GM21360 (cell line): ENCODE measurements at regions not wholly inside any gene's neighbourhood (a gene's known extent, or its start where the extent isn't known, plus 50 kb on each side); places are given as distances from the start of the nearest gene placed in this dataset.

Source experiments
- ATAC-seq: cut with Tn5 transposase; IDR thresholded peaks from one replicate; pipeline ENCODE4 v1.9.1; 2021; ENCODE audit warnings: mild to moderate bottlenecking, moderate library complexity; ENCODE audit not compliant: unreplicated experiment

DNA sequence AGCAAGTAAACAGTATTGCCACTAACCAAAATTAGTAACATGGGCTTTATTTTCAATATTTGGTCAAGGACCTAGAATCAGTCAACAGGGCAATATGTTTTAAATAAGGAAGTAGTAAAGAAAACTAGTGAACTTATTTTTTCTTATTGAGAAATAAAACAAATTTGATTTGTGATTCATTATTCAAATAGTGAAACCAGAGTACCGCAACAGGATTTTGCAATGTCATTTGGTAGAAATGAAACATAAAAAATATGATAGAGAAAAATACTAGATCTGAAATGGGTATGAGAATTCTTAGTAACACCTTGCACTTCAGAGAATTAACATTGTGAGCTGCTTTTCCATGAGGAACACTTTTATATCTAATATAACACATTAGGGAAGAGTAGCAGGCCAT, 291.8 kb upstream of the GBE1 start:
- ATAC-seq, result no peak

DNA sequence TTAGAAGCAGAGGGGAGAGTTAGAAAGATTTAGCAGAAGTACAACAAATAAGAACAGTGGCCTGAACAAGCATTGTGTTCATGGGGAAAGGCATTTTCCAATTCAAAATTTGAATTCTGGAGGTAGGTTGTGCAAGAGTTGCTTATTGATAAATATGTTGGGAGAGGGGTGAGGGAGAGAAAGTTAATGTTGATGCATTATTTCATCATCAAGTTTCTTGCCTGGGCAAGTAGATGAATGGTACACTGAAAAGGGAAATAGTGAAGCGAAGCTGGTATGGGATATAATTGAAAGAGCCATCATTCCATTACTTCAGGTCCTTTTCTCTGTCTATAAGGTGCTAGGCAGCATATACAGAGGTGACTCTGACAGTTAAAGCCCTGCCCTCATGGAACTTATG, 288.9 kb upstream of the GBE1 start:
- ATAC-seq, result no peak

DNA sequence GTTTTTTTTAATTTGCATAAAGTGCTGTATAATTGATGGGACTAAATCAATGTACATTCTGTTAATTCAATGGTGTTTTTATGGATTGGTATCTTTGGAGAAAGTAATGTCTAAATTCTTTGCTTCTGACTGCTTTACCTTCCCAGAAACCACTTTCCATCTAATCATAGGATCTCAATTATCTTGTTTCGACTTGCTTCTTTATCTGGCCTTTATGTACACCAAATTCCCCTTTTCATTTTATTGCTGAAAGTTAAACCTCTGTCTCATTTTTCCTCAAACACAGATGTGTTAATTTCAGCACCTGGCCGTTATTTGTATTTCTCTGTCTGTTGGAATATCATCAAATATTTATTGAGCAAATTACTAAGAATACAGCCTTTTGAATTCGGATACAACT, 287.3 kb upstream of the GBE1 start:
- ATAC-seq, result no peak

DNA sequence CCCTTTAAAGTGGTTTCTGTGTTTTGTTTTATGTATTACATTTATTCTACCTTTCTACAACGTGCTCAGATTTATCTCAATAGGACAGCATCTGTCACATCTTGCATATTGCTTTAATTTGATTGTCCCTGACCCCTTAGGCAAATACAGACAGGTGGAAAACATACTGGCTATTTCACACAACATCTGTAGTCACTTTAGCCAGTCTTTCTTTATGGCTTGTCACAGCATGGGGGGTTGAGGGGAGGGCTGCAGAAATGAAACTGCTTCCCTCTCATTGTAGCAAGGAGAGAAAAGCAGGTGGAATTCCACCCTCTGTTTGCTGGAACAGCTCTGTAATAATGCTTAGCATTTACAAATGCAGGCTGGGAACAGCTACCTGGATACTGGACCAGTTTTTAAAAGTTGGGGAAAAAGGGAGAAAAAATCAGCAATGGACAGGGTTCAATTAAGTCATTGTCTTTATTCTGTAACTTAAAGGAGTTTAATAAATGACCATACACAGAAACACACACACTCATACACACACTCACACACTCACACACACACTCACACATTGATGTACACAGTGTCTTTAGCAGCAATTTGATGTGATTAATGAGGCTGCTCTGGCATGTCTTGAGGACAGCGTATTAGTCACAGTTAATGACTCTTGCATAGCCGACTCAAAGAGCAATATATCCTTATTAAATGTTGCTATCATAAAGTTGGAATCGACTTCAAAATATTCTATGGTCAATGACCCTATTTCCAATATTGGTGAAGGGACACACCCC, 283.7 kb upstream of the GBE1 start:
- no peak for ATAC-seq

DNA sequence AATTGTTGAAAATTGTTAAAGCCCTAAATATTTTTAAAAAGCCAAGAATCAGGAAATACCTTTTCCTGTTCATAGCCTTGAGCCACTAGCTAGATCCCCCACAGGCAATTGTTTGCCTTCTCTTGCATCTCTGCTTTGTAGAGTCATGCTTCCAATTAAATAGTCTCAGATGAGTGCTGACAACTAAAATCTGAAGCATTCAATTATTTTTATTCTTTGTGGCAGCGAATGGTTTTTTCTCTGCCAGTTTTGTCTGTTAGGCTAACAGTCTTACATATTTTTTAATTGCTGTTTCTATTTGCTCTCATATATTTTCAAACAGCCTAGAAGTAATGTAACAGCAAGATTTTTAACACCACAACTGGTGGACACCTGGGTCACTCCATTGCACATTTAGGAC, 277.1 kb upstream of the GBE1 start:
- no peak for ATAC-seq

DNA sequence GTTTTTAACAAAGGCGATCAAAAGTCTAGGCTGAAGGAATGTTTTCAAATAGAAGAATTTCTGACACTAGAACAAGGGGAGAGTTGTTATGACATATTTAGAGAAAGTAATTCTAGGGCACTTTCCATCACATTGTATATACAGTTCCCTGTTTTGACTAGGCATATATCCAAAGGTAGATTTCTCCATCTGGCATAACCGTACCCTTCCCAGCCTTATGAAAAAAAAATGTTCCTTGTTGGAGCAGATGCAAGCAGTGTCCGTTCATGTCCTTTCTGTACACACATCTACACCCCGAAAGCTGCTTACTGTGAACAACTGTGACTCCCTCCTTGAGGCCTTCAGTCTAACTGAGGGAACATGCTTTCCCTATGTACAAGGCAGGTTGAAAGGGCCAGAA, 271.7 kb upstream of the GBE1 start:
- no peak for ATAC-seq

DNA sequence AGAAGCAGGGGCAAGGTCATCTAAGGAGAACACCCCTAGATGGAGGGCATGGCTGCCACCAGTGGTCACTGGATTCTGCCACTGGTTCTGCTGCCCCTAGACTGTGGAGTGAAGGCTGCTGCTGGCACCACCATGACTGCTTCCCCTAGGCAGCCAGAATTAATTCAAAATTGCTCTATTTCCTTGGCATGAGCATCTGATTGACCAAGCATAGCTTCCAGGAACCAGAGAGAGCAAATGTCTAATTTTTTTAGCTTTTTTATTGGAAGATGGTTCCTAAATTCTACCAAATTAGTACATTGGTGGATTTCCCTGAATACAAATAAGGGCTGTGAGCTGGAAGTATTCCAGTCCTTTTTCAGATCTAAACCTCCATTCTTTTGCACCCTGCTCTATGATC, 270.2 kb upstream of the GBE1 start:
- no peak for ATAC-seq

DNA sequence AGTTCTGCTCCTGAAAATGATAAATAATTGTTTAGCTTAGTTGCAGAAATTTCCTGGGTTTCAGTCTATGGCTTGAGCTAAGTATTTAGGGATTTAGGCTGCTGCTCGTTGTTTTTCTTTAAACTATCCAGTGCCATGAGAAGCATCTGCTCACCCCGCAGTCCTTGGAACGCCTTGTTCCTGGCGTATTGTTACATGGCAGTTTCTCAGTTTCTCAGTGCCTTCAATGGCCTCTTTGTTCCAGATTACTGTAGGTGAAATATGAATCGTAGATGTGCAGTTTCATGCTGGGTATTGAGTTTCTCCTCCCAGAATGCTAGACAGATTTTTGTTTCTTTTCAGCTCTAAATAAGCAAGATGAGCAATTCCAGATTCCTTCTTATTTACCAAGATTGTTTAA, 269.5 kb upstream of the GBE1 start:
- no peak for ATAC-seq

DNA sequence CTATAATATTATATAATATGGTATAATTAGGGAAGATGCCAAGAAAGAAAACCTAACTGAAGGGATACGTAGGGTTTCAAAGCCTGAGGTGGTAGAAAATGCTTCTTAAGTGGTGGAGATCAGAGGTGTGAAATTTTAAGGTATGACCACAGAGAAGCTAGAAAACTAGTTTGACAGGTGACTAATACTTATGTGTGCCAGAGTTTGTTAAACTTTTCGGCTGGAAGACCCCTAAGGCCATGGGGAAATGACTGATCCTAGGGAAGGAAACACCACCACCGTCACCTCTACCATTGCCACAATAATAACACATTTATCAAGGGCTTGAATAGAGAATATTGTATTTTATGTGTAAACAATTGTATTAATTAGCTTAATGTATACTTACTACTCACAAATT, 261.4 kb upstream of the GBE1 start:
- ATAC-seq, result no peak

DNA sequence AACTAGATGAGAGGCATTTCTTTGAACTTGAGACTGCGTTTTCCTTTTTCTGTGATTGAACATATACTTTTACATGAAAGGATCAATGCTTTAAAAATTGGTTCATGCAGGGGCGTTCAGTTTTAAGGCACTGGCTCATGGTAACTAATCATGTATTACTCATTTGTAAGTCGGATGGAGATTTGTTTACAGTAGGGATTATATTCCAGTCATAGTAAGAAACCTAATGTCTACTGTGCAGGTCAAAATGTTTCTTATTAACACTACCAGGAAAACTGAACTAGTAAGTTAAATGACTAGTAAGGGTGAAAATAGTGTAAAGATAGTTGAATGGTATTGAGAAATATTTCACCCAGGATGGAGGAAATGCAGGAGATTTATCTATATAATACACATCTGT, 258.8 kb upstream of the GBE1 start:
- ATAC-seq, result no peak

DNA sequence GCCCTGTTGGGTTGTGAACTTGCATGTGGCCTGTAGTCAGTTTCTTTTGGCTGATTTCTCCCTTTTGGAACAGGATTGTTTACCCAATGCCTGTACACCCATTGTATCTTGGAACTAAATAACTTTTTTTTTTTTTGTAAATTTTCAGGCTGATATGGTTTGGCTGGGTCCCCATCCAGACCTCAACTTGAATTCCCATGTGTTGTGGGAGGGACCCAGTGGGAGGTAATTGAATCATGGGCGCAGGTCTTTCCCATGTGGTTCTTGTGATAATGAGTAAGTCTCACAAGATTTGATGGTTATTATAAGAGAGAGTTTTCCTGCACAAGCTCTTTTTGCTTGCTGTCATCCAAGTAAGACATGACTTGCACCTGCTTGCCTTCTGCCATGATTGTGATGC, 253.8 kb upstream of the GBE1 start:
- no peak for ATAC-seq

DNA sequence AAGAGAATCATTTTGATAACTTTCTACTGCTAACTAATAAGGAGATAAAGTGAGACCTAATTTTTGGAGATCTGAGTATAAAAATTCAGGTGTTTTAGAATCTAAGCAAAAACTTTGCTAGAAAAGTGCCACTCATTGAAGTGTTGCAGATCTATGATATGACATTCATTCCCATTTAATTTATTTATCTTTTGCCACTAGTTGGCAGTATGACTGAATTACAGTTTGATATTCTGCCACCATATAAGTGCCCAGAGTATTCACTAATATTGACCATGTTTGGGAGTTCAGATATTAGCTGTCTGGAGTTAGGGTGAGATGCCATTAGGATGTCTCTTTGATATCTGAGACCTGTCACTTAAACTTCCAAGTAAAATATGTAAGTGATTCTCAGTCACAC, 251.3 kb upstream of the GBE1 start:
- no peak for ATAC-seq

DNA sequence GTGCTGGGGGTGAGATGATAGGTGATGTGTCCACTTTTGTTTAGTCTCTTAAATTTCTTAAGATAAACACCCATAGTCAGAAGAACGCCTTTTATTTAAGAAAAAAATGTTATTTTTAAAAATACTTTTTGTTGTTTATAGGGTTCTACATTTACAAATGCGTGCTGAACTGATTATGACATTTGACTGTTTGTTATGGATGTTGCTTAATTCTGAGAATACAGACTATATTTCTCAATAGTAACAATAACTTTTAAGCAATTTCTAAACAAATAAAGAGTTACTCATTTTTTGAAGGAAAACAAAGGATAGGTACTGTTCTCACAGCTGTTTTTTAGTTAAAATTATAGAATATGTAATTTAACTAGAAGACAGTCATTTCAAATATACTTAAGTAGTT, 249.9 kb upstream of the GBE1 start:
- ATAC-seq, result no peak

DNA sequence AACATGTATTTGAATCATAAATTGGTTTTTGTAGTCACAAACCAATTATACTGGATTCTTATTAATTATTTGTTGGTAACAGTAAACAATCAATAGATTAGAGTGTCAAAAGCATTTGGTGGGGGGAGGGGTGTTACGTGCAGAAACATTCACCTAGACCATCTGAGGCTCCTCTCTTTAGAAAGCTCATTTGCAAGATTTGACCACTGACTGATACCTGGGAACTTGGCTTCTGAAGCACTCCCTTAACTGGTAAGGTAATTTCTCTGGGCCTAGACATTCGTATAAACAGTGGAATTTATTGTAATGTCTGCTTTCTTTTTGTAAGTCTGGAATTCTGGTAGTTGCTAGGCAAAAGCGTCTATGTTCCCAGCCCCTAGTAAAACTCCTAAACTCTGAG, 243.8 kb upstream of the GBE1 start:
- ATAC-seq, result no peak

DNA sequence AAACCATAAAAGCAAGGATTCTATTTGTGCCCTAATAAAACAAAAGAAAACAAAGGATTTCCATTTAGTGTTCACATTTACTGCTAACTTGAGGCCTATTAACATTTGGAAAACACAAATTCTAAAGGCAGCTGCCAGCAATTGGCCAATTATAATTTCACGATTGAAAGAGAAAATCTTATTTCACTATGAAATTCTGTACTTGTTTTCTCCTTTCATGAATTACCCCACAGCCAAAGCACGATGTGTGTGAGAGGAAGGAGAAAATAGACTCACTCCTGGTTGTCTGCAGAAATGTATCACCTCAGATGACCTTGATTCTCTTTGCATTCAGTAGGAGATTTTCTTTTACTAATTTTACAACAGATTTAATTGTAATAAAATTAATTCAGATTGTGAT, 242.8 kb upstream of the GBE1 start:
- ATAC-seq, result no peak

DNA sequence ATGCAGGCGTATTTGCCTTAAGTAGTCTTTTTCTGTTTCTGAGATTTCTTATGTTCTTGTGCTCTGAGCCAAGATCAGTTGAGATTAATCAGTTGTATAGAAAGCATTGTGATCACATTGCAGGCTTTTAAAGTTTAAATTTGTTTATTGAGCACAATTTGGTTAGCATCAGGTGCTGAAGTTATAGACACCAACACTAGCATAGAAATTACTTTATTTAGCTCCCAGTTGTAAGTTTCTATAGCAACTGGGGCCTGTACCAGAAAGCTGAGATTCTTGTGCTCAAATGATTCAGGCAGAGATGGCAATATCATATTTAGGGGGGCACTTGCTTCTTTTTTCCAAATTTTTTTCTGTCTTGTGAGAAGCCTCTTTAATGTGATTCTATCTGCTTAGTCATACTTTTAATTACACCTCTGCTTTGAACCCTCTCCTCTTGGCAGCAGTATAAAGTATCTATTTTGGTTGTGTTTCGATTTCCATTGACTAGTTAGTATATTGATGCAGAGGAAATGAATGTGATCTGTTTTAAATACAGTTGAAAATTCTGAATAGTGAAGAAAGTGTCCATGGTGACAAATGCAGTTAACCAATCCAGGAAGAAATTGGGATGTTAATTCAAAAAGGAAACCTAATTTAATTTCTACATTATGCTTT, 241.7 kb upstream of the GBE1 start:
- peak; percentile 53 for ATAC-seq

DNA sequence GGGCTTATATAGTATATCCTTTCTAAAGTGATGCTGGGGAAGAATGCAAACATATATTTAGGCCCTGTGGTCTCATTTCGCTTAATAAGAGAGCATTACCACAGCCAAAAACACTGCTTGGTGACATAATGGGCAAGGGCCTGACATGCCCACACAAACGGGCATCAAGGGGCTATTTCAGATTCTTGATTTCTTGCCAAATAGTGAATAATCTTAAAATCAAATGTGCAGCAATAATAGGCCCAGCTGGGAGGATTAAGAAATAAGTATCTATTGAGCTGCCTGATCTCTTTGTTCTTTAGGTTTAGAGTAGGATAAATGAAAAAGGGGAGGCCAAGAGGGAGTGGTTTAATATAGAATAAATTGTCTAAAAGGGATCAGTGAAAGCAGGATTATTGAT, 241.0 kb upstream of the GBE1 start:
- no peak for ATAC-seq

DNA sequence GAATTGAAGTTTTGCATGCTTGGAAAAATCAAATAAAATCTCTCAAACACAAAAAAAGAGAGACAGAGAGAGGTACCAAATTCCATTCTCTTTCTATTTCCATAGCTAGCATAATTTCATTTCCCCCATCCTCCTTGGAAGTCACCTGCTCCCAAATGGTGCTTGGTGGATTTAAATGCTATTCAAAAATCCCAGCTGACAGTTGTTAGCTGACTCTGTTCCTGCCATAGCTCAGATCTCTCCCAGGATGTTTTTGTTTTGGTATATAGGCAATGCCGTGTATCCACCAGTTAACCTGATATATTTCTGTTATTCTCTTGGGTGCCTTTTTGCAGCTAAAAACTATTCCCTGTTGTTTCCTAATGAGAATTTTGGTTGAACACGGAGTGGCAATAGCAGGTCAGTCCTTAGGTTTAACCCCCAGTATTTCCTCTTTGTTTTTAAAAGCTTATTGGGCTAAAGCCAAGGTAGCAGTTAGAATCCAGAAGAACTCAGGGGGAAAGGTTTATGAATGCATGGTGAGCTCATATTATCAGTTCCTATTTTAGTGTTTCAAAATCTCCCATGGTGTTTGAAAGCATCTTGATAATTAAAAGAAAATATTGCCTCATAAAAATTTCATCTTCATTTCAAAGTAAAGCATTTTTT, 240.0 kb upstream of the GBE1 start:
- no peak for ATAC-seq

DNA sequence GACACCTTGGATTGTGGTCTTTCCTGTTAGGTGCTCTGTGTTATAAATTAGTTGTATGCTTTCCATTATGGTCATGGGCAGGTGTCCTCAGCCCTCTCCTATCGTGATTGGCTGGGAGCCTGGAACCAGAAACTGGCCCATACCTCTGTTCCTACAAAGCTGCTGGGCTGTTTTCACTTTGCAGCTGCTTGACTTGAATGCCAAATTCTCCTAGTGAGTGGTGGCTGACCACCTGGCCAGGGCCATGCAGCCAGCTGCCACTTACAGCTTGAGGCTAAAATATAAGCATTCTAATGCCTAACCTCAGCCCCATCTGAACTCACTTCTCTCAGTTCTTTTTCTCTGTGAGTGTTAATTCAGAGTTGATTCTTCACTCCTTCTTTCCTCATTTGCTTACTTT, 239.3 kb upstream of the GBE1 start:
- ATAC-seq, result no peak

DNA sequence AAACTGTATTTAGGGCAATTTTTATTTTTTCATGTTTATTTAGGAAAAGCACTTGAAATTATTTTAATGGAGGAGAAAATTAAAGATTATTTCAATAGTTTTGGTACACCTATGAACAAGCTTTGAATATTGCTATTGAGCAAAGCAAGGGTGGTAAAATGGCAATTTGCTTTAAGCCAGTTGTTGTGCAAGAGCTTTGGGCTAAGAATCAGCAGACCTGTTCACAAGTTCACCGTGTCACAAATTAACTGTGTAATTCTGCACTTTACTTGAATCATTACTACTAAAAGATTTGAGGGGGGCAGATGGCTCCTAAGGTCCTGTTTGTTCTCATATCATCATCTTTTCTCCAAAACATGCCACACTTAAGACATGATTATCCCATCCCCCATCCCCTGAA, 238.9 kb upstream of the GBE1 start:
- no peak for ATAC-seq

DNA sequence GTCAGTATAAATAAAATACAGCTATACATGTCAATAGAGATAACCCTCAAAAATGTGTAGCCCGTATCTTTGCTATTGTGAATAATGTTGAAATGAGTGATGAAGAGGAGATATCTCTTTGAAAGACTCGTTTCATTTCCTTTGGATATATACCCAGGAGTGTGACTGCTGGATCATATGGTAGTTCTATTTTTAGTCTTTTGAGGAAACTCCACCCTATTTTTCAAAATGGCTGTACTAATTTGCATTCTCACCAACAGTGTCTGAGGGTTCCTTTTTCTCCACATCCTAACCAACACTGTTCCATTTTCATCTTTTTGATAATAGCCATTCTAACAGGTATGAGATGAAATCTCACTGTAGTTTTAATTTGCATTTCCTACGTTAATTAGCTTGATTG, 237.5 kb upstream of the GBE1 start:
- ATAC-seq, result no peak

DNA sequence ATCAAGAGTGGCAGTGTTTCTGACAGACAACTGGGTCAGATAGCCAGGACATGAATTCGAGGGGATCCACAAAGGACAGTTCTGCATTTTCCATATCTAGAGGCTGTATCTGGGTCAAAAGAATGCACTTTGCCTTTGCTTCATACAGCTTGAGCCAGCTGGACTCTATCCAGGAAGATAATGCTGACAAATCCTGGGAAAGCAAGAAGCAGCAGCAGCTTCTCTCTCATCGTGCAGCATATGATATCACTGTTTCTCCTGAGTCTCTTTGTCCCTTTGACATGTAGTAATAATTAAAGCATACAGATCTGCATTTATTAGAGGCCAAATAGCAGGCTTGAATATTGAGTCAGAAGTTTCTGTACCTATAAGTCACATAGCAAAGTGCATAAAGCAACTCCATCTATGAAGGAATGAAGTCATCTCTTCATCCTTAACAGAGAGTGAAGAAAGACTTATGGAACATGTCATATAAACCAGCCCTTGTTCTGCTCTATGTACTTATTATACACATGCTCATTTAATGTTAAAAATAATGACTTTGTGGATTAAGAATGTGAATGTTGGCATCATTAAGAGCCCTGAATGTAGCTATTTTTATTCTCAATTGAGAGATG, 236.8 kb upstream of the GBE1 start:
- ATAC-seq, result no peak
